ENCODE measurements at regions not wholly inside any gene's neighbourhood (a gene's known extent, or its start where the extent isn't known, plus 50 kb on each side); places are given as distances from the start of the nearest gene placed in this dataset.

DNA sequence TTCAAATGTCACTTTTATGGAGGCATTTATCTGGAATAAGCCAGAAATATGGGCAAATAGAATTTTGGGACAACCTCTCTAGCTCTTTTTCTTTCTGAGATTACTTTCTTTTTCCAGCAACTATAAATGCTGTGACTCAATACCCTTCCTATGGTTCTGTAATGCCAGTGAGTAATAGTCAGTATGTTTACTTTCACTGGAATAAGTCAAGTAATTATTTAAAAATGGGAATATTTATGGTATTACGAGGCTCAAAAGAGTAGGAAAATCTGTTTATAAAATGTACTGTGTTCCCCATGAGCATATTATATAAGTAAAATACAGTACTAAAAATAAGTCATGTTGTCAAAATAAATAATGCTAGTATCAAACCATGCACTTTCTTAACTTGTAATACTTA, 750.5 kb downstream of the LUZP2 start:
- TF ChIP-seq, protein P1, sequence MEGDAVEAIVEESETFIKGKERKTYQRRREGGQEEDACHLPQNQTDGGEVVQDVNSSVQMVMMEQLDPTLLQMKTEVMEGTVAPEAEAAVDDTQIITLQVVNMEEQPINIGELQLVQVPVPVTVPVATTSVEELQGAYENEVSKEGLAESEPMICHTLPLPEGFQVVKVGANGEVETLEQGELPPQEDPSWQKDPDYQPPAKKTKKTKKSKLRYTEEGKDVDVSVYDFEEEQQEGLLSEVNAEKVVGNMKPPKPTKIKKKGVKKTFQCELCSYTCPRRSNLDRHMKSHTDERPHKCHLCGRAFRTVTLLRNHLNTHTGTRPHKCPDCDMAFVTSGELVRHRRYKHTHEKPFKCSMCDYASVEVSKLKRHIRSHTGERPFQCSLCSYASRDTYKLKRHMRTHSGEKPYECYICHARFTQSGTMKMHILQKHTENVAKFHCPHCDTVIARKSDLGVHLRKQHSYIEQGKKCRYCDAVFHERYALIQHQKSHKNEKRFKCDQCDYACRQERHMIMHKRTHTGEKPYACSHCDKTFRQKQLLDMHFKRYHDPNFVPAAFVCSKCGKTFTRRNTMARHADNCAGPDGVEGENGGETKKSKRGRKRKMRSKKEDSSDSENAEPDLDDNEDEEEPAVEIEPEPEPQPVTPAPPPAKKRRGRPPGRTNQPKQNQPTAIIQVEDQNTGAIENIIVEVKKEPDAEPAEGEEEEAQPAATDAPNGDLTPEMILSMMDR (conservative IDR thresholded peaks at IDR 0.05 in 1 of 2, IDR thresholded peaks at IDR 0.05 in 1 of 2; ENCODE audit: low read depth in 1 of 2, low read length in 2 of 2), result no peak
- TF ChIP-seq EZH2 (IDR thresholded peaks at IDR 0.05; ENCODE audit: low read length, missing control alignments), result no peak

Measured in fibroblast of lung (primary cell).